HEK293T (cell line): ENCODE measurements at regions not wholly inside any gene's neighbourhood (a gene's known extent, or its start where the extent isn't known, plus 50 kb on each side); places are given as distances from the start of the nearest gene placed in this dataset.

Source experiments
- BHLHE40 ChIP-seq: fragments of 450-650 bp; IDR thresholded peaks from 2 replicates; pipeline ENCODE4 v1.6.1; 2016; ENCODE audit warnings: mild to moderate bottlenecking, moderate library complexity, borderline replicate concordance
- CTBP1 ChIP-seq: fragments of 450-650 bp; IDR thresholded peaks from 2 replicates; pipeline ENCODE4 v1.6.1; 2016; ENCODE audit warnings: borderline replicate concordance

- TF ChIP-seq BHLHE40, result no peak
- TF ChIP-seq CTBP1, result no peak
These were observed 189.0 kb upstream of the HCCS start for GRCh38 chrX:10922159-10922558.
